Stimulated activated CD8-positive, alpha-beta memory T cell treated with anti-CD3 and anti-CD28 coated beads, Interleukin-2, amount 100 ng/mL, for 1 hour (primary cell): ENCODE measurements at regions not wholly inside any gene's neighbourhood (a gene's known extent, or its start where the extent isn't known, plus 50 kb on each side); places are given as distances from the start of the nearest gene placed in this dataset.
"Not testable (repeated sequence)": the region's sequence is repeated elsewhere in the genome, so short reads cannot be mapped to it uniquely, and the experiment has no call there.

Source experiments
- DNase-seq, 2 donors: peaks; one replicate each; pipeline ENCODE4 v3.0.0-alpha.2; 2020; ENCODE audit warnings: low read depth in 2 of 2

GRCh38 chr22:48824712-48825651 is 1002.7 kb downstream of the BRD1 start:
- DNase-seq = no peak

GRCh38 chr22:48823941-48824340 is 1003.7 kb downstream of the BRD1 start:
- no peak for DNase-seq

- DNase-seq = no peak
Observed at GRCh38 chr22:48822278-48823233, 1005.1 kb downstream of the BRD1 start.

- DNase-seq = no peak
Observed at GRCh38 chr22:48821727-48822126, 1005.9 kb downstream of the BRD1 start.

GRCh38 chr22:48821346-48821690 is 1006.4 kb downstream of the BRD1 start:
- no peak for DNase-seq

- no peak for DNase-seq
Observed at GRCh38 chr22:48820481-48821345, 1007.0 kb downstream of the BRD1 start.

GRCh38 chr22:48819961-48820360 is 1007.7 kb downstream of the BRD1 start:
- DNase-seq = no peak

GRCh38 chr22:48819232-48819631 is 1008.4 kb downstream of the BRD1 start:
- DNase-seq = no peak

GRCh38 chr22:48817491-48817890 is 1010.2 kb downstream of the BRD1 start:
- not testable (repeated sequence) for DNase-seq

GRCh38 chr22:48811885-48812284 is 1015.8 kb downstream of the BRD1 start:
- no peak for DNase-seq

- no peak for DNase-seq
Observed at GRCh38 chr22:48808038-48808960, 1019.4 kb downstream of the BRD1 start.

- DNase-seq = no peak
Observed at GRCh38 chr22:48807155-48807554, 1020.5 kb downstream of the BRD1 start.

- no peak for DNase-seq
Observed at GRCh38 chr22:48806227-48806781, 1021.4 kb downstream of the BRD1 start.

- no peak for DNase-seq
Observed at GRCh38 chr22:48805516-48805915, 1022.2 kb downstream of the BRD1 start.

- no peak for DNase-seq
Observed at GRCh38 chr22:48804811-48805301, 1022.8 kb downstream of the BRD1 start.

- no peak for DNase-seq
Observed at GRCh38 chr22:48803948-48804810, 1023.5 kb downstream of the BRD1 start.

- DNase-seq = no peak
Observed at GRCh38 chr22:48803171-48803947, 1024.3 kb downstream of the BRD1 start.

- no peak for DNase-seq
Observed at GRCh38 chr22:48802576-48802975, 1025.1 kb downstream of the BRD1 start.
